HG02981 (cell line): ENCODE measurements at regions not wholly inside any gene's neighbourhood (a gene's known extent, or its start where the extent isn't known, plus 50 kb on each side); places are given as distances from the start of the nearest gene placed in this dataset.

ENCODE experiments used
- ATAC-seq: cut with Tn5 transposase; IDR thresholded peaks from one replicate; pipeline ENCODE4 v1.9.1; 2021; ENCODE audit warnings: mild to moderate bottlenecking, moderate library complexity; ENCODE audit not compliant: unreplicated experiment

GRCh38 chr7:67807826-67808225 is 811.2 kb downstream of the TYW1 start:
- no peak for ATAC-seq

GRCh38 chr7:67809586-67809985 is 813.0 kb downstream of the TYW1 start:
- no peak for ATAC-seq

- ATAC-seq, result no peak
These were observed 817.1 kb downstream of the TYW1 start for GRCh38 chr7:67813621-67814292.

GRCh38 chr7:67817481-67817880 is 820.8 kb downstream of the TYW1 start:
- ATAC-seq, result no peak

GRCh38 chr7:67821116-67821515 is 824.5 kb downstream of the TYW1 start:
- ATAC-seq, result no peak

GRCh38 chr7:67823345-67823744 is 826.7 kb downstream of the TYW1 start:
- ATAC-seq, result no peak

GRCh38 chr7:67825356-67825755 is 828.7 kb downstream of the TYW1 start:
- no peak for ATAC-seq

- no peak for ATAC-seq
These were observed 845.3 kb downstream of the TYW1 start for GRCh38 chr7:67841896-67842295.

GRCh38 chr7:67842571-67842970 is 845.9 kb downstream of the TYW1 start:
- ATAC-seq, result no peak

GRCh38 chr7:67843001-67843565 is 846.5 kb downstream of the TYW1 start:
- no peak for ATAC-seq

- ATAC-seq, result no peak
These were observed 847.0 kb downstream of the TYW1 start for GRCh38 chr7:67843615-67844014.

GRCh38 chr7:67847092-67847787 is 850.6 kb downstream of the TYW1 start:
- ATAC-seq, result no peak

GRCh38 chr7:67854221-67855178 is 857.9 kb downstream of the TYW1 start:
- no peak for ATAC-seq

GRCh38 chr7:67855322-67855721 is 858.7 kb downstream of the TYW1 start:
- no peak for ATAC-seq

GRCh38 chr7:67856046-67856445 is 859.4 kb downstream of the TYW1 start:
- no peak for ATAC-seq

GRCh38 chr7:67857698-67858097 is 861.1 kb downstream of the TYW1 start:
- no peak for ATAC-seq

- no peak for ATAC-seq
These were observed 862.3 kb downstream of the TYW1 start for GRCh38 chr7:67858931-67859330.

- ATAC-seq, result no peak
These were observed 867.3 kb downstream of the TYW1 start for GRCh38 chr7:67863911-67864310.

- no peak for ATAC-seq
These were observed 869.4 kb downstream of the TYW1 start for GRCh38 chr7:67866054-67866453.

- no peak for ATAC-seq
These were observed 870.2 kb downstream of the TYW1 start for GRCh38 chr7:67866812-67867211.

- no peak for ATAC-seq
These were observed 873.8 kb downstream of the TYW1 start for GRCh38 chr7:67870396-67870795.
